Liver (tissue), 3 donors: ENCODE measurements at regions not wholly inside any gene's neighbourhood (a gene's known extent, or its start where the extent isn't known, plus 50 kb on each side); places are given as distances from the start of the nearest gene placed in this dataset.

Source experiments
- RAD21 ChIP-seq, 2 donors: IDR thresholded peaks; 2 replicates each; pipeline ENCODE4 v1.6.1; 2016; ENCODE audit warnings: antibody characterized with exemption in 2 of 2, mild to moderate bottlenecking in 2 of 2
- RXRA ChIP-seq, 2 donors: IDR thresholded peaks; 2 replicates each; pipeline ENCODE4 v1.6.1; 2017 to 2018; ENCODE audit warnings: antibody characterized with exemption in 2 of 2, mild to moderate bottlenecking in 1 of 2
- TF ChIP-seq, protein P1 (sequence below): fragments of 150-350 bp; IDR thresholded peaks from 2 replicates; pipeline ENCODE4 v1.5.1; 2017; ENCODE audit warnings: improper control_type of control experiment, low read depth, low read length; ENCODE audit not compliant: missing input control
- donor health status: healthy.
- donor health status: healthy.

DNA sequence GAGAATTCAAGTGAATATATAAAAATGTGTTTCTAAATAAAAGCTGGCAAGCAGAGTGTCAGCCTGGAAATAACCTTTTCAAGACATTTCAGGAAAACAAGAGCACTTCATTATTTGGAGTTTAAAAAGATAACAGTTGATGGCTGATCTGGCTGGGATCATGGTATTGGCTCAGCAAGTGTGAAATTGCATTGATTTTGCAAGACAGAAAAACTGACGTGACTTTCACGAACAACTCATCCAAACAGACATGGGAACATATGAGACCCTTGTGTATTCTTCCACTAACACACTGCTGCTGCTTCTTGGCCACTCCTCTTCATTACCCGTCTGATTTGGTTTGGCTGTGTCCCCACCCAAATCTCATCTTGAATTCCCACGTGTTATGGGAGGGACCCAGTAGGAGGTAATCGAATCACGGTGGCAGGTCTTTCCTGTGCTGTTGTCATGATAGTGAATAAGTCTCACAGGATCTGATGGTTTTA, 108.5 kb downstream of the RAB18 start:
- no peak for TF ChIP-seq RAD21 (IDR thresholded peaks at IDR 0.05)
- TF ChIP-seq, protein P1, sequence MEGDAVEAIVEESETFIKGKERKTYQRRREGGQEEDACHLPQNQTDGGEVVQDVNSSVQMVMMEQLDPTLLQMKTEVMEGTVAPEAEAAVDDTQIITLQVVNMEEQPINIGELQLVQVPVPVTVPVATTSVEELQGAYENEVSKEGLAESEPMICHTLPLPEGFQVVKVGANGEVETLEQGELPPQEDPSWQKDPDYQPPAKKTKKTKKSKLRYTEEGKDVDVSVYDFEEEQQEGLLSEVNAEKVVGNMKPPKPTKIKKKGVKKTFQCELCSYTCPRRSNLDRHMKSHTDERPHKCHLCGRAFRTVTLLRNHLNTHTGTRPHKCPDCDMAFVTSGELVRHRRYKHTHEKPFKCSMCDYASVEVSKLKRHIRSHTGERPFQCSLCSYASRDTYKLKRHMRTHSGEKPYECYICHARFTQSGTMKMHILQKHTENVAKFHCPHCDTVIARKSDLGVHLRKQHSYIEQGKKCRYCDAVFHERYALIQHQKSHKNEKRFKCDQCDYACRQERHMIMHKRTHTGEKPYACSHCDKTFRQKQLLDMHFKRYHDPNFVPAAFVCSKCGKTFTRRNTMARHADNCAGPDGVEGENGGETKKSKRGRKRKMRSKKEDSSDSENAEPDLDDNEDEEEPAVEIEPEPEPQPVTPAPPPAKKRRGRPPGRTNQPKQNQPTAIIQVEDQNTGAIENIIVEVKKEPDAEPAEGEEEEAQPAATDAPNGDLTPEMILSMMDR: no peak
- no peak for TF ChIP-seq RXRA (IDR thresholded peaks at IDR 0.05)
